K562 (cell line): ENCODE measurements at regions not wholly inside any gene's neighbourhood (a gene's known extent, or its start where the extent isn't known, plus 50 kb on each side); places are given as distances from the start of the nearest gene placed in this dataset.

Experiments used
- ATAC-seq: fragments of 200-7000 bp; cut with Tn5 transposase; 3 replicates; pipeline ENCODE4 v1.9.1; 2020; ENCODE audit warnings: moderate library complexity
- BruUV-seq: library from RNA; stranded (reverse); fragments of 400-500 nt; replicated peaks from 2 replicates; lab custom pipeline; 2021; lab: Mats Ljungman, UMichigan
- CTCF ChIA-PET: fragments of 300-600 bp; formaldehyde crosslinking; extraction: SDS; loops from one replicate; lab custom pipeline; 2021; ENCODE audit warnings: low intra/inter-chr PET ratio; lab: Yijun Ruan, JAX
- POLR2A ChIA-PET: fragments of 300-600, 350-650 bp; sonication (Branson Sonifier 250); formaldehyde crosslinking; extraction: SDS; loops from one replicate; lab custom pipeline; 2021; ENCODE audit warnings: antibody characterized with exemption, inconsistent platforms; lab: Yijun Ruan, JAX
- DNase-seq, 4 experiments: peaks; one replicate each; pipeline versions ENCODE4 v3.0.0 to v3.0.0-alpha.2; 2011 to 2018; ENCODE audit warnings: low spot score in 3 of 4, mixed read lengths in 3 of 4; ENCODE audit errors: extremely low read depth in 1 of 4
- FAIRE-seq: peaks from 2 replicates; lab custom pipeline; 2011; peaks lifted over from hg19 to GRCh38; lab: Jason Lieb, UNC
- H2AFZ ChIP-seq: 2 replicates; pipeline ENCODE4 v1.6.0; 2011; ENCODE audit warnings: low read depth, low read length, control low read depth, inconsistent platforms
- H3K27ac ChIP-seq: fragments of 200-600 bp; 3 replicates; pipeline ENCODE4 v1.8.0; 2011; ENCODE audit warnings: low read depth, mild to moderate bottlenecking, control low read depth, inconsistent platforms, low read length, moderate library complexity, mixed read lengths; ENCODE audit errors: extremely low read depth
- H3K27me3 ChIP-seq, 2 experiments: fragments of 300-600 bp in 1 of 2; 2 replicates in 1 of 2; 3 replicates in 1 of 2; pipeline versions ENCODE4 v1.6.0 to v1.8.0; 2011; ENCODE audit warnings: inconsistent platforms in 2 of 2, low read length in 2 of 2, mild to moderate bottlenecking in 1 of 2, mixed read lengths in 1 of 2, moderate library complexity in 1 of 2; ENCODE audit not compliant: control insufficient read depth in 2 of 2, insufficient read depth in 2 of 2
- H3K36me3 ChIP-seq: fragments of 300-600 bp; 3 replicates; pipeline ENCODE4 v1.8.0; 2011; ENCODE audit warnings: mild to moderate bottlenecking, low read length, inconsistent platforms; ENCODE audit not compliant: control insufficient read depth, insufficient read depth
- H3K4me1 ChIP-seq, 2 experiments: fragments of 200-600 bp in 1 of 2; replicated peaks in 1 of 2; 2 replicates in 1 of 2; 3 replicates in 1 of 2; pipeline versions ENCODE4 v1.5.1 to v1.8.0; 2011; ENCODE audit warnings: inconsistent platforms in 2 of 2, low read length in 2 of 2, mild to moderate bottlenecking in 1 of 2, mixed read lengths in 1 of 2, moderate library complexity in 1 of 2; ENCODE audit not compliant: control insufficient read depth in 2 of 2, insufficient read depth in 2 of 2
- H3K4me2 ChIP-seq: 2 replicates; pipeline ENCODE4 v1.6.1; 2011; ENCODE audit warnings: low read length, control low read depth, inconsistent platforms, mixed read lengths; ENCODE audit not compliant: insufficient read depth
- H3K4me3 ChIP-seq: fragments of 200-600 bp; sonication (generic), shearing (Covaris generic); 2 replicates; pipeline ENCODE4 v1.5.1; 2016; ENCODE audit warnings: control low read depth, inconsistent platforms
- H3K79me2 ChIP-seq: fragments of 200-600 bp; 3 replicates; pipeline ENCODE4 v1.8.0; 2011; ENCODE audit warnings: low read length, inconsistent platforms; ENCODE audit not compliant: control insufficient read depth, insufficient read depth
- H3K9ac ChIP-seq, 2 experiments: 2 replicates each; pipeline versions ENCODE4 v1.6.0 to v1.6.1; 2011; ENCODE audit warnings: low read depth in 2 of 2, low read length in 2 of 2, control low read depth in 1 of 2, inconsistent platforms in 1 of 2, mild to moderate bottlenecking in 1 of 2, mixed read lengths in 1 of 2; ENCODE audit not compliant: insufficient read depth in 1 of 2
- H3K9me1 ChIP-seq: one replicate; pipeline ENCODE4 v1.6.0; 2011; ENCODE audit warnings: inconsistent platforms, mild to moderate bottlenecking, low read length, moderate library complexity; ENCODE audit not compliant: control insufficient read depth, insufficient read depth
- H3K9me3 ChIP-seq: replicated peaks from 2 replicates; pipeline ENCODE4 v1.5.1; 2011; ENCODE audit warnings: low read depth, low read length, inconsistent platforms; ENCODE audit not compliant: control insufficient read depth, insufficient read depth
- H4K20me1 ChIP-seq: replicated peaks from 2 replicates; pipeline ENCODE4 v1.6.1; 2011; ENCODE audit warnings: low read length, inconsistent platforms, mixed read lengths; ENCODE audit not compliant: control insufficient read depth, insufficient read depth
- BRF1 ChIP-seq: IDR thresholded peaks from 3 replicates; pipeline ENCODE4 v1.6.1; 2011; ENCODE audit warnings: borderline replicate concordance, mild to moderate bottlenecking; ENCODE audit not compliant: insufficient read length; ENCODE audit errors: extremely low read depth
- CGGBP1 ChIP-seq: fragments of 250-450 bp; sonication (Bioruptor Pico); IDR thresholded peaks from 2 replicates; pipeline ENCODE4 v1.9.0; 2021; ENCODE audit warnings: mild to moderate bottlenecking
- CHD2 ChIP-seq: IDR thresholded peaks from 2 replicates; pipeline ENCODE4 v1.6.1; 2011; ENCODE audit warnings: low read depth, low read length
- CREB5 ChIP-seq: fragments of 250-450 bp; sonication (Bioruptor Pico); IDR thresholded peaks from 2 replicates; pipeline ENCODE4 v1.5.0; 2020; ENCODE audit warnings: mild to moderate bottlenecking
- HMGN3 ChIP-seq: IDR thresholded peaks from 2 replicates; pipeline ENCODE4 v1.6.1; 2011; ENCODE audit warnings: borderline replicate concordance, low read depth, mild to moderate bottlenecking, mixed read lengths, low read length; ENCODE audit not compliant: insufficient read length; ENCODE audit errors: extremely low read depth
- TAF15 ChIP-seq: fragments of 200-400 bp; formaldehyde crosslinking; IDR thresholded peaks from 2 replicates; pipeline ENCODE4 v1.6.1; 2017; ENCODE audit warnings: mild to moderate bottlenecking, low read depth, low read length, moderate library complexity
- ZNF23 ChIP-seq: fragments of 250-450 bp; sonication (Bioruptor Pico); IDR thresholded peaks from 2 replicates; pipeline ENCODE4 v1.4.0; 2020; ENCODE audit warnings: mild to moderate bottlenecking
- ZNF507 ChIP-seq: conservative IDR thresholded peaks from 2 replicates; pipeline ENCODE4 v1.6.1; 2017; ENCODE audit warnings: missing genetic modification characterization, missing compliant biosample characterization
- ZNF518B ChIP-seq: fragments of 250-450 bp; sonication (Bioruptor Pico); IDR thresholded peaks from 2 replicates; pipeline ENCODE4 v1.5.0; 2021; ENCODE audit warnings: mild to moderate bottlenecking, moderate library complexity
- ZNF79 ChIP-seq: fragments of 250-450 bp; sonication (Bioruptor Pico); IDR thresholded peaks from 2 replicates; pipeline ENCODE4 v1.4.0; 2020; ENCODE audit warnings: low read depth, mild to moderate bottlenecking, moderate library complexity
- WGBS: fragments of 100-300 bp; shearing (Covaris generic); methylation state at CpG from one replicate; pipeline ENCODE4 v1.1.6; 2016; ENCODE audit warnings: low coverage, mixed read lengths; ENCODE audit not compliant: insufficient coverage; ENCODE audit errors: missing lambda C conversion rate; 5-methylcytosine and 5-hydroxymethylcytosine counted together
- in situ Hi-C: fragments of 300-500 bp; cut with MboI; formaldehyde crosslinking; loops from 4 replicates; pipeline ENCODE4 v1.15.0; 2018; ENCODE audit warnings: inconsistent platforms, mixed read lengths
- intact Hi-C: fragments of 100-400 bp; cut with micrococcal nuclease; formaldehyde crosslinking; loops from 2 replicates; pipeline ENCODE4 v1.14.2; 2022

- no peak overlapping the region for H3K4me2 ChIP-seq
- H3K79me2 ChIP-seq: no peaks in the 10 kb centered on the region
- H3K9me3 ChIP-seq: no peaks in the 10 kb centered on the region
- DNase-seq (no peak), ATAC-seq (no peak), FAIRE-seq (no peak)
- H3K27ac ChIP-seq: no peak overlapping the region
- intact Hi-C loops: no loop called here
- 0% methylated on average over 2 of the region's 2 CpGs for WGBS
- ChIA-PET POLR2A (no interaction called here), CTCF (no interaction called here)
- BruUV-seq: no TSS peak
- no peak overlapping the region for H3K4me3 ChIP-seq
- H2AFZ ChIP-seq: no peak overlapping the region
- H4K20me1 ChIP-seq: no peaks in the 10 kb centered on the region
- no peaks in the 10 kb centered on the region for H3K9me1 ChIP-seq
- in situ Hi-C loops: no loop called here
- H3K4me1 ChIP-seq: no peaks in the 10 kb centered on the region
- no peaks in the 10 kb centered on the region for H3K36me3 ChIP-seq
- H3K27me3 ChIP-seq: no peaks in the 10 kb centered on the region
- H3K9ac ChIP-seq: no peak overlapping the region
- TF ChIP-seq TAF15: no peak
- no peak for TF ChIP-seq CGGBP1 (CRISPR knock-in tag)
- TF ChIP-seq CREB5 (CRISPR knock-in tag): no peak
- no peak for TF ChIP-seq BRF1
- no peak for TF ChIP-seq ZNF518B (CRISPR knock-in tag)
- no peak for TF ChIP-seq HMGN3
- TF ChIP-seq ZNF507 (tag): no peak
- no peak for TF ChIP-seq ZNF23 (CRISPR knock-in tag)
- TF ChIP-seq CHD2: no peak
- TF ChIP-seq ZNF79 (CRISPR knock-in tag): no peak
These were observed 135.7 kb downstream of the QDPR start for GRCh38 chr4:17376205-17376604.
